Pons (tissue), 1 donor: ENCODE measurements at regions not wholly inside any gene's neighbourhood (a gene's known extent, or its start where the extent isn't known, plus 50 kb on each side); places are given as distances from the start of the nearest gene placed in this dataset.

Experiments
- DNase-seq: peaks from one replicate; pipeline ENCODE4 v3.0.0-alpha.2; 2016; ENCODE audit warnings: low spot score

DNA sequence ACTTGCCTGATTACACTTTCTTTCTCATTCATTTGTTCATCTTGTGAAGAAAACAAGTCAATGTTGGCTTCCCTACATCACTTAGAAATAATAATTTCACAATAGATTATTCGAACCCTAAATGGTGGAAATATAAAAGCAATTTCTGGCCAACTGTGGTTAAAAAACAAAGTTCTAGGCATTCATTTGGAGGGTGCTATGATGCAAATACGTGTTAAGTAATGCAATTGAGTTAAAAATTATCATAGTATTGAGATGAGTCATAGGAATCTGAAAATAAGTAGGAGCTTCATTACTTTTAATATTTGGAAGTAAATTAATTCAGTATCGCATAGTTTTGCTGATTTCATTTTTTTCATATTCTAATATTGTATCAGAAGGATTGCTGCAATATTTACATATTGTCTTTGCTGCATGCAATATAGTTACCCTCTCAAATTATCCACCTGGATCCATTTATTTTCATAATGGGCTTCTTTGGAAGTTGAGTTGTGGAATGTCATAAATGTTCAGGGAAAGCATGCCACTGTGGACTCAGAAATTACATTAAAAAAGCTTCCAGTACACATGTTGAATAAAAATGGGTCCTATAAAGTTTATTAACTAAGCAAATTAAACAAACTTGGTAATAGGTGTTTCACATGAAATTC lies 647.7 kb upstream of the WWC1 start:
- DNase-seq = no peak

DNA sequence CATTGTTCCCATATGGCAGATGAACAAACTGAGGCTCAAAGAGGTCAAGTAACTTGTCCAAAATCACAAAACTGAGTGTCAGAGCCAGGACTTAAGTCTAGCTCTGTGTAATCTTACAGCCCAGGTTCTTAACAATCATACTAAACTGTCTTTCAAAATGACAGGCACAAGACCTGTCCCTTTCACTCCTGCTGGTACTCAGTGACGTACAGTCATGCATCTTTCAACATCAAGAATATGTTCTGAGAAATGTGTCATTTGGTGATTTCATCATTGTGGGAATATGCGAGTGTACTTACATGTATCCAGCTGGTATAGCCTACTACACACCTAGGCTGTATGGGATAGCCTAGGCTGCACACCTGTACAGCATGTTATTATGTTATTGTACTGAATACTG lies 646.8 kb upstream of the WWC1 start:
- no peak for DNase-seq

GRCh38 chr5:167649471-167649870 lies 642.0 kb upstream of the WWC1 start:
- no peak for DNase-seq

DNA sequence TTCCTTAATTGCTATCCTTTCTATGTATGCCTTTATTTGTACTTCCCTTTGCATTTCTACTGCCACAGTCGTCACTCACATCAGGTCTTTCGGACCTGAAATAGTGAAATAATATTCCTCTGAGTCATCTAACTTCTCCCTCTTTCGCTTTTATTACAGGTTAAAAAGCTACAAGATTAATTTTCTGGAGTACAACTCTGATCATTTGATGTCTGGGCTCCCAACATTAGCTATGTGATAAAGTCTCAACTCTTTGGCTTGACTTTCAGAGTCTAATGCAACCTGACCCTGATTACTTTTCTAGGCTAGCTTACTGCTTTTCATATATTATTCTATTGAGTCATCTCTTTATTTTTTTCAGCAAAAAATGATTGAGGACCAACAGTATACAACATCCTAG lies 638.8 kb upstream of the WWC1 start:
- DNase-seq = no peak

GRCh38 chr5:167653645-167654106 lies 637.8 kb upstream of the WWC1 start:
- DNase-seq = no peak

- DNase-seq = no peak
These were observed 634.4 kb upstream of the WWC1 start for GRCh38 chr5:167657016-167657415.

DNA sequence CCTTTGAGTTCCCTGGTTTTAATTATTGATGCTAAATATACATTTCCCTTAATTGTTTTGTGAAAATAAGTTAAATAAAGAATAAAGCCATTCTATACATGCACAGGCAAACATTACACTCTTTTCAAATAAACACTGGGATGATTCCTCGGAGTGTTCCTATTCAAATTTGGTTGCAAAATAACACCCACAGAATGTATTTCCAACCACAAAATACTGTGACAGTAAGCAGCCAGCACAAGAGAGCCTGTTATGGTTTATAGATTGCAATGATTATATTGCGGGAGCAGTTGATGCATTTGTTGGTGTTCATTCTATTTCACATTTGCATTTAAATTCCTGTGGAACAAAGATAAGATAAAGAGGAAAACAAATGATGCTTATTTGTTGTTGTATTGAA lies 632.6 kb upstream of the WWC1 start:
- DNase-seq = no peak

DNA sequence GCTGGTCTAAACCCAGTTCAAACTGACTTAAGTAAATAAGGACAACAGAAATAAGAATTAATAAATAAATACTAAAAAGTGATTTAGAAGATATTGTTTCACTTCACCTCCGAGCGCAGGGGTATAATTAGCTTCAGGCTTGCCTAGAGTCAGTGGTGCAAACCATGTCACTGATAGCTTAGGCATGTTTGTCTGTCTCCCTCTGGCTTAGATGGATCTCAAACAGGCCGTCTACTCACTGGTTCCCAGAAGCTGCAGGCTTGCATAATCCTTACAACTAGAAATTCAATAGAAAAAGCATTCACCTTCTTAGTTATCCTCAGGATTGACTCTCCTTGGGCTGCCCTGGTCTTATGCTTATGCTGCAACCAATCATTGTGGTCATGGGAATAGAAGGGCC lies 629.8 kb upstream of the WWC1 start:
- no peak for DNase-seq

GRCh38 chr5:167664222-167664804 lies 627.1 kb upstream of the WWC1 start:
- DNase-seq = no peak

DNA sequence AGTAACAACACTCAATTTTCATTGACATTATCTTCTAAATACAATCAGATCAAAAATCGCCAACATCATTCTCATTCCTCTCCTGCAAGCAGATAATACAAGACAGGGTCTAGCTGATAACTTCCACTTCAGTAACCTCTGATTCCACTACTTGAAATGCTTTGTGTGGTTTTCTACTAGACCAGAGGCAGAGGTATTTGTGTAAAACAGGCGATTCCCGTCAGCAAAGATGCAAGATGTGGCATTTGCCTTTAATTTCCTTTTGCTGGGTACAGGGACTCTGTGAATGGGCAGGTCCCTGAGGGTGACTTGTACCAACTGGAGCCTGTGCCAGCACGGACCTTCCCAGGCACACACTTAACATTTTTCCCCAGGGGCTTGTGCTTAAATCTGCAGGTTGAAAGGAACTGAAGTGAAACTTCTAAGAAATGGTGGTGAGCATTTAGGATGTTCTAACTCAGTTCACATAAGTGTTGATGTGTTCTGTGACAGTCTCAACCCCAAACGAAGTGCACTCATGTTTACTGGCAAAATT lies 625.5 kb upstream of the WWC1 start:
- no peak for DNase-seq

- DNase-seq = no peak
These were observed 620.3 kb upstream of the WWC1 start for GRCh38 chr5:167671176-167671575.

- no peak for DNase-seq
These were observed 617.5 kb upstream of the WWC1 start for GRCh38 chr5:167673942-167674341.

- DNase-seq = no peak
These were observed 613.0 kb upstream of the WWC1 start for GRCh38 chr5:167678481-167678880.

GRCh38 chr5:167684251-167684650 lies 607.2 kb upstream of the WWC1 start:
- DNase-seq = no peak

DNA sequence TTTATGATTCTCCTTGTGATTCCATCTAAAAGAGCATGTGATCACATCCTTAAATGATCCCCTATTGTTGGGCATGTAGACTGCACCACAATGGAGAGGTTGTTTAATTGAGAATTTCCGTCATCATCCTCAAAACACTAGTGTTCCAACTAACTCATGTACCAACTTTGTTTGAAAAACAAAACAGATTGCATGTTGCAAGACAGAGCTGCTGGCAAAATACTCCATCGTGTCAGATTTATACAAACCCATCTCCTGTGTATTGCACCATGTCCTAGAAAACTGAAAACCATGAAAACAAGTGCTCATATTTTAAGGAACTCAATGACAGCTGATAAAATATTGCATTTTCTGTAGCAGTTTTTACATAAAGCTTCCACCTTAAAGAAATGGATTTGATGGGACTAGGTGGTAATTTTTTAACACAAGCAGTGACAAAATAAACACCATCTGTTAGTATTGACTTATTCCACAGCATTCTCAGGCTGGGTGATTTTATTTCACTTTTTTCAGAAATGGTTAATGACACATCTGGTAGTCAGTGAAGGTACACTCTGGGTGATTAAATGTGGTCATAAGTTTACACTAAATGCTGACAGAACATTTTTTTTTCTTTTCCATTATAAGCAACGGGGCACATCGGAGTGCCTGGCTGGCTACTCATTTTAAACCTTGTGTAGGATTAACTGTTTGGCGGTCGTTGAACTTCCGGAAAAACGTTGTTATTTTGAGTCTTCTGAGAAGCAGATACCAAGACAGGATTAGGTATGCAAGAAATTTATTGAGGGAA lies 602.9 kb upstream of the WWC1 start:
- DNase-seq = no peak

DNA sequence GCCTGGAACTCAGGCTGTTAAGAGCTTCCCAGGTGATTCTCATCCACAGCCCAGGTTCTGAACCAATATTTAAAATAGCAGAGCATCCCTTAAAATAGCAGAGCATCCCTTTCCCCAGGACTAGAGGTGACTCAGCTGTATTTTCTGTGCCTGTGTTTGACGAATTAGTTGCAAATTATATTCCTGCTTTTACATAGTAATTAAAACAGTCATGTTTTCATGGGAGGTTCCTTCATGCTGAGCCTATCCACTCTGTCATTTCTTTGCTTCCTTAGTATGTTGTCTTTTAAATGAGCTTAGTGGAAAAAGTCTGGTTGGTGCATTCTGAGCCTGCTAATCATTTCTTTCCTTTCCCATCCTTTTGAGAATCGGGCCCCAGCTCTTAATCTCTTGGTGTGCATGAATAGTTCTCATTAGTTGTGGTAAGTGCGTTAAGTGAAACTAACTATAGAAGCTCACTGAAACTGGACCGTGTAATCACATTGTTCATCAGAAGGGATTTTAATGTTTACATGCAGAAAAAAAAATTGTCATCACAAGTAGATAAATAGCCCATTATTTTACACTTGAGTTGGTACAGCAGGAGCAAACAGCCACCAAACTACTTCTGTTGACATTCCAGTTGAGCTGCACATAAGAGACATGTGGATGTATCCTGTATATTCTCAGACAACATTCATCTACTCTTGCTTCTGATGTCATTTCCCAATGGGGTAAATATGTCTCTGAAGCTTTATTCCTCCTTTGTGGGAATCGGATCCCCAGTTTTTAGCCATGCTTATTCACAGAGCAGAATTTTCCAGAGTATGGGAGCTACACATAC lies 596.9 kb upstream of the WWC1 start:
- DNase-seq = no peak

DNA sequence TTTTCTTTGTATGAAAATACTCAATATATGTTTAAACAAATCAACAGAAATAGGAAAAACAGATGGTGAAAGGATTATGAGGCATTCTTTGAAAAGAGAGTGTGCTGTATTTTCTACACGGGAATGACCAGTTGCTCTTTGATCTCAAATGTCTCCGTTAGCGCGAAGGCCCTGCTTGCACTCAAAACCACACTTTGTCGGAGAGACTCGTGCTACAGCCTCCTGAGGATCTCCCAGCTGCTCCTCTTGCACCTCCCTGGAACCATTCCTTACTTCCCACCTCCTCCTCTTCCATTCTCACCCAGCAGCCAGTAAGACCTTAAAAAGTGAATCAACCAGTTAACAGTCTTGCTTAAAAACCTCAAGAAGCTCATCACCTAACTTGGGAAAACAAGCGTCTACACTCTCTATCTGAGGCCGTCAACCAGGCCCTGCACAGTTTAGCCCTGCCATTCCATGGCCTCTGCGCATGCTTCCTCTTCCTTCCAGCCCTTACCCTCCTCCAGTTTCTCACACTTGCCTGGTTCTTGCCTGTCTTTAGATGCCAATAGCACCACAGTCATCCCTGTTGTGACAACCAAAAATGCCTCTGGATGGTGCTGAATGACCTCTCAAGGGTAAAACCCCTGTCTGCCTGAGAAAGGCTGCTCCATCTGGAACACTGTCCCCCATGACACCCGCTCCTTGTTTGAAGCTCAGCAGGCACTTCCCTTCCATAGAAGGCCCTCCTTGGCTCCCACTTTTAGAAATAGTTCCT lies 594.7 kb upstream of the WWC1 start:
- no peak for DNase-seq

GRCh38 chr5:167699432-167699831 lies 592.0 kb upstream of the WWC1 start:
- DNase-seq = no peak

DNA sequence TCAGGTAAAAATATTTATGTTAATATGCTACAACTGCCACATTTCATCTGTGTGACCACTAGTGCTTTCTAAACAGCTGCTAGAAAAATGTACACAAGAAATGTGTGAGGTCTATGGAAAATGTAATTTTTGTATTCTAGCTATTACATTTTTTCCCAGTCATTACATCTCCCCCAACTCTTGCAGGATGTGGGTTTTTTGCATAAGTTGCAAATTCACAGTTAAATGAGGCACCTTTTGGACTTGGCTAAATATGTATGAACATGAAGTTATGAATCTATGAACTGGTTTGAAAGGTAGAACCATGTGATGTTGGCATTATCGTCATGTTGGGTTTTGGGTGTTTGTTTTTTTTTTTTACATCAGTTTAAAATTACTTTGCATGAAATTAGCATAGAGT lies 590.4 kb upstream of the WWC1 start:
- no peak for DNase-seq

- DNase-seq = no peak
These were observed 589.4 kb upstream of the WWC1 start for GRCh38 chr5:167702014-167702413.

DNA sequence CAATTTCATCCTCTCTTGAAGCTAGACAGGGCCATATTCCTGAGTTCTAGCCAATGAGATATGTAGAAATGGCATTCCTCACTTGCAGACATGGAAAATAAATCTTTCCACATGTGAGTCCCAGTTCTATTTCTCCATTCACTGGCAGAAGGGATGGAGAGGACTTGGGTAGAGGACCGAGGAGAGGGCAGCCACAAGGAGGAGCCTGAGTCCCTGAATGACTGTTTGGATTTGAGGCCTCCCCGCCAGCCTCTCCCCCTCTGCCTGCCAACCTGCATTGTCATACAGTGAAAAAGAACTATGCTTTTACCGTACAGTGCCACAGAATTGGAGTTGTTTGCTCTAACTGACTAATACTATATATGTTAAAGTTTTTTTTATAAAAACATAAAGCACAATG lies 583.0 kb upstream of the WWC1 start:
- DNase-seq = no peak
